Neural progenitor cell (in vitro differentiated cells): ENCODE measurements at regions not wholly inside any gene's neighbourhood (a gene's known extent, or its start where the extent isn't known, plus 50 kb on each side); places are given as distances from the start of the nearest gene placed in this dataset.

Source experiments
- CTCF ChIP-seq: fragments of 200-600 bp; sonication (generic); IDR thresholded peaks from 2 replicates; pipeline ENCODE4 v1.5.1; 2017; ENCODE audit warnings: antibody characterized with exemption, mild to moderate bottlenecking
- EZH2phosphoT487 ChIP-seq: fragments of 200-600 bp; sonication (generic); IDR thresholded peaks from 2 replicates; pipeline ENCODE4 v1.6.1; 2017; ENCODE audit warnings: antibody characterized with exemption

GRCh38 chr13:97695684-97696083 lies 257.8 kb upstream of the IPO5 start:
- no peak for TF ChIP-seq CTCF
- TF ChIP-seq EZH2phosphoT487, result no peak
